ENCODE measurements at regions not wholly inside any gene's neighbourhood (a gene's known extent, or its start where the extent isn't known, plus 50 kb on each side); places are given as distances from the start of the nearest gene placed in this dataset.
"Not testable (repeated sequence)": the region's sequence is repeated elsewhere in the genome, so short reads cannot be mapped to it uniquely, and the experiment has no call there.

DNA sequence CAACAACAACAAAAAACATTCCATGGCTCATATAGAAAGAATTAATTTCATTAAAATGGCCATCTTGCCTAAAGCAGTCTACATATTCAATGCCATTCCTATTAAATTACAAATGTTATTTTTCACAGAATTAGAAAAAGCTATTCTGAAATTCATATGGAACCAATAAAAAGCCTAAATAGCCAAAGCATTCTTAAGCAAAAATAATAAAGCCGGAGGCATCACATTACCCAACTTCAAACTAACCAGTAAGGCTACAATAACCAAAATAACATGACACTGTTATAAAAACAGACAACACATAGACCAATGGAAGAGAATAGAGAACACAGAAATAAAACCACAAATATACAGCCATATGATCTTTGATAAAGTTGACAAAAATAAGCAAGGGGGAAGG, 330.4 kb downstream of the KIF20B start:
- H3K9me3 Mint-ChIP-seq: peaks cover 0 to 12% (median 3%) of the 10 kb centered on the region in 11 donors
- peaks cover 0 to 5% (median 0%) of the 10 kb centered on the region in 5 donors for H3K27me3 Mint-ChIP-seq
- H3K27ac Mint-ChIP-seq: no peak overlapping the region
- Histone ChIP-seq H3K27ac (ENCODE audit: low read depth, low read length) (no peak overlapping the region), H3K4me1 (ENCODE audit: control insufficient read depth in 2 of 2, insufficient read depth in 2 of 2, low read length in 2 of 2) (no peaks in the 10 kb centered on the region), H3K27me3 (ENCODE audit: control insufficient read depth in 2 of 2, insufficient read depth in 2 of 2, low read length in 2 of 2) (no peaks in the 10 kb centered on the region), H3K9me3 (ENCODE audit: control insufficient read depth in 2 of 3, low read length in 3 of 3) (no peaks in the 10 kb centered on the region), H3K36me3 (ENCODE audit: control insufficient read depth in 2 of 3, insufficient read depth in 3 of 3, low read length in 3 of 3) (no peaks in the 10 kb centered on the region), H3K4me3 (ENCODE audit: low read length) (no peak overlapping the region)
- H3K4me1 Mint-ChIP-seq: no peaks in the 10 kb centered on the region
- ChIA-PET POLR2A (no interaction called here), CTCF (no interaction called here)
- DNase-seq (no peak), ATAC-seq (no peak)
- H3K36me3 Mint-ChIP-seq: no peaks in the 10 kb centered on the region
- no peak overlapping the region for H3K4me3 Mint-ChIP-seq
- intact Hi-C loops (cut with micrococcal nuclease): no loop called here

DNA sequence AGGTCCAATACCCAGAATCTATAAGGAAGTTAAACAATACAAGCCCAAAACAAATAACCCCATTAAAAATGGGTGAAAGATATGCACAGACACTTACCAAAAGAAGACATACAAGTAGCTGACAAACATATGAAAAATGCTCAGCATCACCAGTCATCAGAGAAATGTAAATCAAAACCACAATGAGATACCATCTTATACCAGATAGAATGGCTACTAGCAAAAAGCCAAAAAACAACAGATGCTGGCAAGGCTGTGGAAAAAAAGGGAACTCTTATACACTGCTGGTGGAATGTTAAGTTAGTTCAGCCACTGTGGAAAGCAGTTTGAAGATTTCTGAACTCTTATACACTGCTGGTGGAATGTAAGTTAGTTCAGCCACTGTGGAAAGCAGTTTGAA, 331.1 kb downstream of the KIF20B start:
- H3K36me3 Mint-ChIP-seq: no peaks in the 10 kb centered on the region
- ChIA-PET CTCF (no interaction called here), POLR2A (no interaction called here)
- intact Hi-C loops (cut with micrococcal nuclease): no loop called here
- H3K27me3 ChIP-seq (ENCODE audit: control insufficient read depth in 2 of 2, insufficient read depth in 2 of 2, low read length in 2 of 2): no peaks in the 10 kb centered on the region
- peaks cover 0 to 5% (median 0%) of the 10 kb centered on the region in 5 donors for H3K27me3 Mint-ChIP-seq
- no peaks in the 10 kb centered on the region for H3K4me1 ChIP-seq (ENCODE audit: control insufficient read depth in 2 of 2, insufficient read depth in 2 of 2, low read length in 2 of 2)
- no peak overlapping the region for H3K4me3 ChIP-seq (ENCODE audit: low read length)
- peaks cover 0 to 12% (median 3%) of the 10 kb centered on the region in 11 donors for H3K9me3 Mint-ChIP-seq
- no peak overlapping the region for H3K4me3 Mint-ChIP-seq
- no peaks in the 10 kb centered on the region for H3K36me3 ChIP-seq (ENCODE audit: control insufficient read depth in 2 of 3, insufficient read depth in 3 of 3, low read length in 3 of 3)
- DNase-seq: no peak
- H3K27ac Mint-ChIP-seq: no peak overlapping the region
- no peak for ATAC-seq
- H3K9me3 ChIP-seq (ENCODE audit: control insufficient read depth in 2 of 3, low read length in 3 of 3): no peaks in the 10 kb centered on the region
- no peak overlapping the region for H3K27ac ChIP-seq (ENCODE audit: low read depth, low read length)
- no peaks in the 10 kb centered on the region for H3K4me1 Mint-ChIP-seq

GRCh38 chr10:90034862-90035261, 333.5 kb downstream of the KIF20B start:
- H3K4me1 ChIP-seq (ENCODE audit: control insufficient read depth in 2 of 2, insufficient read depth in 2 of 2, low read length in 2 of 2); H3K9me3 Mint-ChIP-seq; H3K36me3 ChIP-seq (ENCODE audit: control insufficient read depth in 2 of 3, insufficient read depth in 3 of 3, low read length in 3 of 3); H3K4me3 Mint-ChIP-seq; H3K27me3 Mint-ChIP-seq; intact Hi-C loops (cut with micrococcal nuclease); H3K4me3 ChIP-seq (ENCODE audit: low read length); H3K27ac Mint-ChIP-seq; H3K4me1 Mint-ChIP-seq; POLR2A ChIA-PET; H3K9me3 ChIP-seq (ENCODE audit: control insufficient read depth in 2 of 3, low read length in 3 of 3); H3K27ac ChIP-seq (ENCODE audit: low read depth, low read length); H3K27me3 ChIP-seq (ENCODE audit: control insufficient read depth in 2 of 2, insufficient read depth in 2 of 2, low read length in 2 of 2); DNase-seq; H3K36me3 Mint-ChIP-seq; CTCF ChIA-PET; ATAC-seq: not testable (repeated sequence)

DNA sequence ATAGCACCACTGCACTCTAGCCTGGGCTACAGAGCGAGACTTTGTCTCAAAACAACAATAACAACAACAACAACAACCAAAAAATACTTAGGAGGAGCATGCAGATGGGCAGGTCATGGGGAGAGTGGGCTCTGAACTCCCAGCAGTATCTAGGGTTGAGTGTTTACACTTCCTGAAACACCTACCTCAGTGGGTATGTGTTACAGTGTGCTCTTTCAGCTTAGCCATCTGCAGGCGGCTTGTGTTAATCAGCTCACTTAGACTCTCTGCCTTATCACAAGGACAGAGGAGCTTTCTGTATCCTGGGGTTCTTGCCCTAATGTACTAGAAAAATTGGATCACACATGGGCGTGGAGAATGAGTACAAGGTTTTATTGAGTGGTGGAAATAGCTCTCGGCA, 340.2 kb downstream of the KIF20B start:
- intact Hi-C loops (cut with micrococcal nuclease): no loop called here
- no peaks in the 10 kb centered on the region for H3K9me3 Mint-ChIP-seq

DNA sequence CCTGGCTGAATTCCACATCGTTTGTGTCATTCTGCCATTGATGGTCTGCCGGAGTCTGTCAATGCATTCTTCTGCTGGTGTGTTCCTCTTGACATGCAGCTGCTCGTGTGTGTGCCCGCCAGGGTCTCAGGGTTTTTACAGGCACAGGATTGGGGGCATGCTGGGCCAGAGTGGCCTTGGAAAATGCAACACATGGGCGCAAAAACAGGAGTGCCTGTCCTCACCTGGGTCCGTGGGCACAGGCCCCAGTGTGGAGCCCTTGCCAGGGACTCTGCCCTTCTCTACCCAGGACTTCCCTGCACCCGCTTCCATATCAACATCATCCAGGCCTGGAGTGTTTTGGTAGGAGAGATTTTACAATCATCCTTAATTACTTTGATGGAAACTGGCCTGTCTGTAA, 340.7 kb downstream of the KIF20B start:
- Mint-ChIP-seq H3K36me3 (no peaks in the 10 kb centered on the region), H3K27me3 (peaks cover 0 to 5% (median 0%) of the 10 kb centered on the region in 5 donors), H3K9me3 (no peaks in the 10 kb centered on the region), H3K4me3 (no peak overlapping the region), H3K4me1 (no peaks in the 10 kb centered on the region), H3K27ac (no peak overlapping the region)
- H3K27ac ChIP-seq (ENCODE audit: low read depth, low read length): no peak overlapping the region
- ATAC-seq (no peak), DNase-seq (no peak)
- no peaks in the 10 kb centered on the region for H3K9me3 ChIP-seq (ENCODE audit: control insufficient read depth in 2 of 3, low read length in 3 of 3)
- no peaks in the 10 kb centered on the region for H3K36me3 ChIP-seq (ENCODE audit: control insufficient read depth in 2 of 3, insufficient read depth in 3 of 3, low read length in 3 of 3)
- ChIA-PET POLR2A (no interaction called here), CTCF (no interaction called here)
- H3K4me1 ChIP-seq (ENCODE audit: control insufficient read depth in 2 of 2, insufficient read depth in 2 of 2, low read length in 2 of 2): no peaks in the 10 kb centered on the region
- no peaks in the 10 kb centered on the region for H3K27me3 ChIP-seq (ENCODE audit: control insufficient read depth in 2 of 2, insufficient read depth in 2 of 2, low read length in 2 of 2)
- no peak overlapping the region for H3K4me3 ChIP-seq (ENCODE audit: low read length)
- intact Hi-C loops (cut with micrococcal nuclease): no loop called here

More for the DNA sequence above, 340.2 kb downstream of the KIF20B start:
- Mint-ChIP-seq H3K36me3 (no peaks in the 10 kb centered on the region), H3K4me1 (no peaks in the 10 kb centered on the region), H3K4me3 (no peak overlapping the region), H3K27ac (no peak overlapping the region), H3K27me3 (peaks cover 0 to 5% (median 0%) of the 10 kb centered on the region in 5 donors)
- Histone ChIP-seq H3K4me1 (ENCODE audit: control insufficient read depth in 2 of 2, insufficient read depth in 2 of 2, low read length in 2 of 2) (no peaks in the 10 kb centered on the region), H3K27me3 (ENCODE audit: control insufficient read depth in 2 of 2, insufficient read depth in 2 of 2, low read length in 2 of 2) (no peaks in the 10 kb centered on the region), H3K4me3 (ENCODE audit: low read length) (no peak overlapping the region), H3K9me3 (ENCODE audit: control insufficient read depth in 2 of 3, low read length in 3 of 3) (no peaks in the 10 kb centered on the region), H3K27ac (ENCODE audit: low read depth, low read length) (no peak overlapping the region), H3K36me3 (ENCODE audit: control insufficient read depth in 2 of 3, insufficient read depth in 3 of 3, low read length in 3 of 3) (no peaks in the 10 kb centered on the region)
- ATAC-seq: no peak
- CTCF ChIA-PET: no interaction called here
- no peak for DNase-seq
- POLR2A ChIA-PET: no interaction called here

DNA sequence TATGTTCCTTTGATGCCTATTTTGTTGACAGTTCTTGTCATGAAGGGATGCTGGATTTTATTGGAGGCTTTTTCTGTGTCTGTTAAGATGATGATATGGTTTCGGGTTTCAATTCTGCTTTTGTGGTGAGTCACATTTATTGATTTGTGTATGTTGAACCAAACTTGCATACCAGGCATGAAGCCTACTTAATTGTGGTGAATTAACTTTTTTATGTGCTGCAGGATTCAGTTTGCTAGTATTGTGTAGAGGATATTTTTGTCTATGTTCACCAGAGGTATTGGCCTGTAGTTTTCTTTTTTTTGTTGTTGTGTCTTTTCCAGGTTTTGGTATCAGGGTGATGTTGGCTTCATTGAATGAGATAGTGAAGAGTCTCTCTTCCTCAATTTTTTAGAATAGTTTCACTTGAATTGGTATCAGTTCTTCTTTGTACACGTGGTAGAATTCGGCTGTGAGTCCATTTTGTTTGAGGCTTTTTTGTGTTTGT, 345.9 kb downstream of the KIF20B start:
- Mint-ChIP-seq H3K27ac (no peak overlapping the region), H3K4me1 (no peaks in the 10 kb centered on the region), H3K4me3 (no peak overlapping the region), H3K27me3 (peaks cover 0 to 6% (median 0%) of the 10 kb centered on the region in 5 donors), H3K36me3 (peaks cover 0 to 4% (median 0%) of the 10 kb centered on the region in 5 donors), H3K9me3 (peaks cover 0 to 19% (median 4%) of the 10 kb centered on the region in 11 donors)
- Histone ChIP-seq H3K27me3 (ENCODE audit: control insufficient read depth in 2 of 2, insufficient read depth in 2 of 2, low read length in 2 of 2) (no peaks in the 10 kb centered on the region), H3K36me3 (ENCODE audit: control insufficient read depth in 2 of 3, insufficient read depth in 3 of 3, low read length in 3 of 3) (no peaks in the 10 kb centered on the region), H3K4me3 (ENCODE audit: low read length) (no peak overlapping the region), H3K4me1 (ENCODE audit: control insufficient read depth in 2 of 2, insufficient read depth in 2 of 2, low read length in 2 of 2) (no peaks in the 10 kb centered on the region), H3K27ac (ENCODE audit: low read depth, low read length) (no peak overlapping the region), H3K9me3 (ENCODE audit: control insufficient read depth in 2 of 3, low read length in 3 of 3) (no peaks in the 10 kb centered on the region)
- intact Hi-C loops (cut with micrococcal nuclease): no loop called here
- CTCF ChIA-PET: no interaction called here
- POLR2A ChIA-PET: no interaction called here
- DNase-seq (no peak), ATAC-seq (no peak)

DNA sequence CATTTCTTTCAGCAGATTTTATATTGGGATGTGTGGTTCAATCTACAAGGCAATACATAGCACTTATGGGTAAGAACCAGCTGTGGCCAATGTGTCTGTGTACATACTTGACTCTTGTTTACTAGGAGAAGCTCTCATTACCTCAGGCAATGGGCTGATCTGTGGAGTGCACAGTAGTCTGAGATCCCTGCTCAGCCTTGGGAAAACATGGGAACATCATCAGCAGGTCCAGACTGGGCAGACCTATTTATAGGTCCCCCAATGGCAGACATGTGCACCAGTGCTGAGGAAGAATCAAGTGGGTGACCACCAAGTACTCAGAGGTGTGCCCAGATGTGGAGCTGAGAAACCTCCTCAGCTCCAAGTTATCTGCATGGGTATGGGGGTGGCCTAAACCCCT, 349.7 kb downstream of the KIF20B start:
- ChIA-PET CTCF (no interaction called here), POLR2A (no interaction called here)
- DNase-seq (no peak), ATAC-seq (no peak)
- Mint-ChIP-seq H3K9me3 (peaks cover 0 to 19% (median 4%) of the 10 kb centered on the region in 11 donors), H3K4me1 (no peaks in the 10 kb centered on the region), H3K4me3 (no peak overlapping the region), H3K27ac (no peak overlapping the region), H3K36me3 (peaks cover 0 to 4% (median 0%) of the 10 kb centered on the region in 5 donors), H3K27me3 (peaks cover 0 to 12% (median 4%) of the 10 kb centered on the region in 5 donors)
- Histone ChIP-seq H3K27me3 (ENCODE audit: control insufficient read depth in 2 of 2, insufficient read depth in 2 of 2, low read length in 2 of 2) (no peaks in the 10 kb centered on the region), H3K4me1 (ENCODE audit: control insufficient read depth in 2 of 2, insufficient read depth in 2 of 2, low read length in 2 of 2) (no peaks in the 10 kb centered on the region), H3K36me3 (ENCODE audit: control insufficient read depth in 2 of 3, insufficient read depth in 3 of 3, low read length in 3 of 3) (no peaks in the 10 kb centered on the region), H3K27ac (ENCODE audit: low read depth, low read length) (no peak overlapping the region), H3K9me3 (ENCODE audit: control insufficient read depth in 2 of 3, low read length in 3 of 3) (no peaks in the 10 kb centered on the region), H3K4me3 (ENCODE audit: low read length) (no peak overlapping the region)
- intact Hi-C loops (cut with micrococcal nuclease): no loop called here
